NCI-H2029 treated with DMSO at 0.1 percent for 48 hours (cell line): ENCODE measurements at regions not wholly inside any gene's neighbourhood (a gene's known extent, or its start where the extent isn't known, plus 50 kb on each side); places are given as distances from the start of the nearest gene placed in this dataset.
A peak's percentile ranks its signal among the peaks of the same experiment; 100 is the strongest.

ENCODE experiments used
- DNase-seq: peaks from one replicate; lab custom pipeline; 2025; lab: John Stamatoyannopoulos, UW

- DNase-seq, result no peak
These were observed 184.3 kb downstream of the TTC32 start for GRCh38 chr2:19717446-19717845.

- no peak for DNase-seq
These were observed 186.9 kb downstream of the TTC32 start for GRCh38 chr2:19714926-19715325.

- DNase-seq, result no peak
These were observed 188.9 kb downstream of the TTC32 start for GRCh38 chr2:19712850-19713249.

GRCh38 chr2:19711470-19712372 lies 190.1 kb downstream of the TTC32 start:
- DNase-seq, result peak; percentile 58

- DNase-seq, result no peak
These were observed 191.6 kb downstream of the TTC32 start for GRCh38 chr2:19710230-19710629.

GRCh38 chr2:19709553-19709952 lies 192.2 kb downstream of the TTC32 start:
- no peak for DNase-seq

- no peak for DNase-seq
These were observed 193.0 kb downstream of the TTC32 start for GRCh38 chr2:19708776-19709175.

GRCh38 chr2:19706332-19706731 lies 195.5 kb downstream of the TTC32 start:
- no peak for DNase-seq

- no peak for DNase-seq
These were observed 199.5 kb downstream of the TTC32 start for GRCh38 chr2:19702267-19702666.

- no peak for DNase-seq
These were observed 200.8 kb downstream of the TTC32 start for GRCh38 chr2:19700861-19701585.

GRCh38 chr2:19697131-19697530 lies 204.7 kb downstream of the TTC32 start:
- no peak for DNase-seq

GRCh38 chr2:19695706-19696105 lies 206.1 kb downstream of the TTC32 start:
- DNase-seq, result no peak

- DNase-seq, result no peak
These were observed 209.9 kb downstream of the TTC32 start for GRCh38 chr2:19691892-19692291.

GRCh38 chr2:19690429-19690828 lies 211.4 kb downstream of the TTC32 start:
- DNase-seq, result no peak

GRCh38 chr2:19689646-19690168 lies 212.1 kb downstream of the TTC32 start:
- no peak for DNase-seq

GRCh38 chr2:19688059-19688458 lies 213.7 kb downstream of the TTC32 start:
- no peak for DNase-seq

GRCh38 chr2:19687017-19687659 lies 214.6 kb downstream of the TTC32 start:
- DNase-seq, result no peak

GRCh38 chr2:19686439-19686838 lies 215.3 kb downstream of the TTC32 start:
- DNase-seq, result no peak

GRCh38 chr2:19685731-19686130 lies 216.1 kb downstream of the TTC32 start:
- no peak for DNase-seq

- DNase-seq, result no peak
These were observed 217.3 kb downstream of the TTC32 start for GRCh38 chr2:19684516-19684915.

- no peak for DNase-seq
These were observed 218.2 kb downstream of the TTC32 start for GRCh38 chr2:19683556-19683955.

- no peak for DNase-seq
These were observed 219.3 kb downstream of the TTC32 start for GRCh38 chr2:19682493-19682892.
